HG02642 (cell line): ENCODE measurements at regions not wholly inside any gene's neighbourhood (a gene's known extent, or its start where the extent isn't known, plus 50 kb on each side); places are given as distances from the start of the nearest gene placed in this dataset.

Source experiments
- ATAC-seq: cut with Tn5 transposase; IDR thresholded peaks from one replicate; pipeline ENCODE4 v1.9.1; 2021; ENCODE audit warnings: mild to moderate bottlenecking; ENCODE audit not compliant: unreplicated experiment, poor library complexity

DNA sequence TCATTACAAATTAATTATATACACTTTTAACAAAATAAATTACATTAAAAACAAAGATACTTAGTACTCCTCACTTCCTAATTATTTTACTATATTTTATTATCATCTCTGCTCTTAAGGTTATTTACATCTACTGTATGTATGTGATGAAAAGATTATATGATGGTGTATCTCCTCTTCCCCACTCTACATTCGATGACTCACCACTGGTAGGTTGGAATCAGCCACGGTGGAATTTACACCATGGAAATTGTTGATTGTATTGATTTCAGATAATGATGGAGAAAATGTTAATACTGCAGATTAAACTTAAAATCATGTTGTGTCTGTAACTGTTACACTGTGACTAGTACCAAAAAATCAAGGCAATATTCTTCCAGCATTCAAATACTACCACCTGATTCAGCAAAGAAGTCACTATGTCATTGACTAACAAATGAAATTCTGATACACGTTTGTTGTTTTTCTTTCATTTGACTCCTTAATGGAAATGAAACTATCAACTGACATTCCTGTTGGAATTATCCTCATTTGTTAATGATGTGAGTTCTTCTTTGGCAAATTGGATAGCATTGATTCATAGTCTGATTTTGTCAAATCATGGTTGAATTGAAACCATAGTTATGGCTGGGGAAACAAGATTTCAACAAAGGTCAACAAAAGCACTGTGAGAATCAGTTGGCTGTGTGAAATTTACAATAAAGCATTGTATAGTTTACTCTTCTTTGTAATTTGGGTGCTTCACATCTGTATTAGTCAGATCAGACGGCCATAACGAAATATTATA, 69.0 kb upstream of the NLK start:
- no peak for ATAC-seq

DNA sequence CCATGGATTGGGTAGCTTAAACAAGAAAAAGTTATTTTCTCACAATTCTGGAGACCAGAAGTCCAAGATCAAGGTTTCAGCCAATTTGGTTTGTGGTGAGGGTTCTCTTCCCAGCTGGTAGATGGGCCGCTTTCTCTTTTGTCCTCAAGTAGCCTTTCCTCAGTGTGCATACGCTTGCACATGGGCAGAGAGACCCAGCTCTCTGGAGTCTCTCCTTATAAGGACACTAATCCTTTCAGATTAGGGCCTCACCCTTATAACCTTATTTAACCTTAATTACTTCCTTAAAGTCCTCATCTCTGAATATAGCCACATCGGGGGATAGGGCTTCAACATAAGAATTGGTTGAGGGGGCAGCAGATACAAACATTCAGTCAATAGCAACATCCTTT, 68.4 kb upstream of the NLK start:
- no peak for ATAC-seq

DNA sequence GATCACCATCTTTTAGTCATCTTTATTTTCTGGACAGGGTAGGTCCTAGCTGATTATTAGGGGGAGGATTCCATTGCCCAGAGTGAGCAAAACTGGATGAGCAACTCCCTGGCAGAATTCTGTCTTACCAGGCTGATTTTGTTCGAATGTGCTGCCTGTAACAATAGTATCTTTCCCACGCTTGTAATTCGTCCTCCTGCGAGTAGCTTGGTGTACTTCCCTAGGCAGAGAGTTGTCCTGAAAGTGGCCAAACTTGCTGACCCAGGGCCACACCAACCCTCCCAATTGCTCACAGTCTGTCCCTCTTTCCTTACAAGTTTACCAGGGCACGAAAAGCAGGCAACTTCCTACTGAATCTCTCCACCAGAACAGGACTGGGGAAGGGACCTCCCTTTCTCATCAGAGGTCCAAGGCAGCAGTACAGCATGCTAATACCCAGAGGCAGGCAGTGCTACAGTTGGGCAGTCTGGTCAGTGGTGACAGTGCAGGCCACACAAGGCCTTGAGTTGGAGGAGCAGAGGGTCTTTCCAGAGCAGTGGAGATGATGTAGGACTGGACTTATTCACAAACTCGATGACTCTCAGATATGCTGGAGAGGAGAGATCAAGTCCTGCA, 67.8 kb upstream of the NLK start:
- no peak for ATAC-seq

DNA sequence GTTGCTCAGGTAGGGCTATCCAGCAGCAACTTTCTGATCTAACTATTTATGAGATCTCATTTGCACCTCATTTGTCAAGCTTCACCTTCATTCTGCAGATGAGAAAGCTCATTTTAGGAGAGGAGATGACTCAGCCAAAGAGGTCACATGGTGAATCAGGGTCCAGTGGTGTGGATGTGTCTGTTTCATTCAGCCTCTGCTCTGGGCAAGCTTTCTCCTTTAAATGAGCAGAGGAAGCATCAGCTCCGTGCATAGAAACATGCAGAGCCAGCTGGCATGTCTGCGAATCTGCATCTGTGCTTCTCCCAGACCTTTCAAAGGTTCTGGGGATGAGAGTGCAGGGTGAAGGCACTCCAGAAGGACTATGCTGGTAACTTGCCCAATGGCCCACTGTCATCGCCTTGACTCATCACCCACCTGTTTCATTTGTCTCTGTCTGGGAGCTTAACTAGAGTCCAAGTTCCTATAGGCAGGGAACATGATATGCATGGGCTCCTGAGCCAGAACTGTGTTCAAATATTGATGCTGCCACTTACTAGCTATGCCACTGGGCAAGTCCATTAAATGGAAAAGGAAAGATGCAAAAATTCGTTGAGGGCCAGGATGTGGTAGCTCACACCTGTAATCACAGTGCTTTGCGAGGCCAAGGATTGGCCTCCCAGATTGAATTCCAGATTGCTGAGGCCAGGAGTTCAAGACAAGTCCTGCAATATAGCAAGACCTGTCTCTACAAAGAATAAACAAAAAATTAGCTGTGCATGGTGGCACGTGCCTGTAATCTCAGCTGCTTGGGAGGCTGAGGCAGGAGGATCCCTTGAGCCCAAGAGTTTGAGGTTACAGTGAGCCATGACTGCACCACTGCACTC, 67.1 kb upstream of the NLK start:
- no peak for ATAC-seq

DNA sequence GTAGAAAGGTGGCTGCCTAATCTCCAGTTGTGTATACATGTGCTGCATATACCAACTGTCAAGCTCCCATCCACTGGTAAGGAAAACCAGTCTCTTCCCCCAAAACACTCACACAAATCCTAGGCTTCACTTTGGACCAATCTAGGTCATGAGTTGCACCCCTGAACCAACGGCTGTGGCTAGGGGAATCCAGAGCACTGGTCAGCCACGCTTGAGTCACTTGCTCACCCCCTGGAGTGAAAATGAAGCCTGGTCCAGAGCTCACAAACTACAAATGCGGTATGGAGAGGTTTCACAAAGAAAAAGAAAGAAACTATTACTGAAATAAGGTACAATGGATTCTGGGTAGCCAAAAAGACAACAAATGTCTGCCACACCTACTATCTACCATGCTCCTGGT, 66.1 kb upstream of the NLK start:
- no peak for ATAC-seq

DNA sequence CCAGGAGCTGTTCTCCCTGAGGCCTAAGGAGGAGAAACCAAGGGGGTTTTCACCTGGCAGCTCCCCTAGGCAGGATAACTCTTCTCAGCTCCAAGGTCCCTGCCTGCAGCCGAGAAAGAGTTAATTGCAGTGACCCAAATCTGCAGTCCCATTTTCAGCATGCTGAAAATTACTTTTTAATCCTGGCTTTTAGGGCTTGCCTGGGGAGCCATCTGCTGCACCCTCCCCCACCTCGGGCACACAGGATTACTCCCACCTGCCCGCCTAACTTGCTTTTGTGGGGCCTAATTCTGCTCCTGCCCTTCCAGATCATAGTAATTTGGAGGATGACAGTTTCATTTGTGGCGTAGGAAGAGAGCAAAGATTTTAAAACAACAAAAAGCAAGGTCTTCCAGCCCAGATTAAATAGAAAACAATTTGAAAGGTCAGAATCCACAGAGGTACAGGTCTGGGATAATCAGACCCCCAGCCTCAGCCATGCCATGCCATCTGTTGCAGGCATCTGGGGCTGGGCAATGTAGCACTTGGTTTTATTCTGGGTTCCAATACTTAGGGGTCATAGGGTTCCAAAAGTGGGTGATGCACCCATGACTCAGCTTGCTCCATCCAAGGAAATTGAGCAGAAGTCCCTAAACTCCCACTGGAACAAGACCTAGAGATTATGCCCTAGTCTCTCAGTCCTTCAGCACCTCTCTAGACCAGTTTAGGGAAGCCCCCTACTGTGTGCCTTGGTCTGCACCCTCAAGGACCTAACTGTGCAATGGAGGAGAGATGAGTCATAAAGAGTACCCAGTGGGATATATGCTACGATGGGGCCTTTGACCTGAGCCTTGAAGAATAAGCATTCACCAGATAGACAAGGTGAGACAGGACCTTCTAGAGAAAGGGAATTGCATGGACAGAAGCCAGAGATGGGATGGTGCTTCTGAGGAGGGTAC, 64.5 kb upstream of the NLK start:
- no peak for ATAC-seq

DNA sequence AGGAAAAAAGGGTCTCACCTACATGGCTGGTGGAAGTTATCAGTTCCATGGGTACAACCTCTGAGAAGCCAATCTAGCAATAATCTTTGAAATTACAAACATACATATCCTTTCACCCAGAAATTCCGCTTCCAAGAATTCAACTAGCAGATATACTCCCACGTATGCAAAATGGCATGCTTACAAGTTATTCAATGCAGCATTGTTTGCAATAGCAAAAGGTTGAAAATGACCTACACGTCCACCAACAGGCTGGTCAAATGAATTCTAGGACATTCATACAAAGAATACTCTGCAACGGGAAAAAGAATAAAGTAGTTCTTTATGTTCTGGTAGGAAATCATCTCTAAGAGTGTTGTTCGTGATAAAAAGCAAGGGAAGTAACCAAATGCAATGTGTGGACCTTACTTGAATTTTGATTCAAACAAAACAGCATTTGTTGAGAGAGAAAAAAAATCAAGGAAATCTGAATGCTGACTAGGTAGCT, 63.7 kb upstream of the NLK start:
- ATAC-seq: no peak

DNA sequence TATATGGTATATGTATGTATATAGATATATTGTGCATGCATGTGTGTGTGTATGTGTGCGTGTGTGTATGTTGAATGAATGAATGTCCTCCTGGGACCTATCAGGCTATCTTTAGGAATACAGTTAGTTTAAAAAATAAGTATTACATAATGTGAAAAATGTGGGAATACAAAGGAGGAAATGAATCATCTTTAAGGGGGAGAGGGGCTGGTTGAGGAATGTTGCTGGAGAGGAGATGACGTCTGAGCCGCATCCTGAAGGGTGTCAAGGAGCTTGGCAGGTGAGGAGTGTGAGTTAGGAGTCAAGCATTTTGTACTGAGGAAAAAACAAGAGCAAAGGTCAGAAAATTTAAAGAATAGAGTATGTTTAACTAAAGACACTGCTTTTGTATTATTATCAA, 62.4 kb upstream of the NLK start:
- ATAC-seq: no peak

DNA sequence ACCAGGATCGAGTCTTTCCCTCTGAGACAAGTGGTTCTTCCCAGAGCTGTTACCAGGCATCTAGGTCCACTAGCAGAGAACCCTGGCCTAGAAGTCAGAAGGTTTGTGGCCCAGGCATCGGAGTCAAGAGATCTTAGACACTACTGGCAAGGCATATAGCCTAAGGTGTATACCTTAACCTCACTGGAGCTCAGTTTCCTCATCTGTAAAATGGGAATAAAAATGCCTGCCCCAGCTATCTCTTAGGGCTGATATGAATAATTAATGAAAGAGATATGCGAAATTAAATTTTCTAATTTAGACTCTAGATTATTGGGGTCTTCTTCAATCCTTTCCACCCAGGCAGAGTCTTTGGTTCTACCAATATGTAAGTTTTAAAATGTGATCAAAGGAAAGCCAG, 60.5 kb upstream of the NLK start:
- ATAC-seq: no peak

DNA sequence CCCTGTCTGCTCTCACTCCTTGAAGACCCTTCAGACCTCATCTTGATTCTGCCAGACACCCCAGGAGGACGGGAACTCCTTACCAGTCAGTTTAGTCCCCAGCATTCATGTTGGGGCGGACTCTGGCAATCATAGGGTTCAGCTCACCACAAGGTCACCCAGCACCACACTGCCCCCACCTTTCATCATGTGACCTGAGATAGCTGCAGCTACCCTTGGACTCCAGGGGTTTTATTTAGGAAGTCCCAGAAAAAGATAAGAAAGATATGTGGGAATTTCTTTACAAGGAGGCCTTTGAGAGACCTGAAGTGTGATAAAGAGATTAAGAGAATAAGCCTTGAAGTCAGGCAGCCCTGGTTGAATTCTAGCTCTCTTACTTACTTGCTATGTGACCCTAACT, 59.8 kb upstream of the NLK start:
- ATAC-seq: no peak

DNA sequence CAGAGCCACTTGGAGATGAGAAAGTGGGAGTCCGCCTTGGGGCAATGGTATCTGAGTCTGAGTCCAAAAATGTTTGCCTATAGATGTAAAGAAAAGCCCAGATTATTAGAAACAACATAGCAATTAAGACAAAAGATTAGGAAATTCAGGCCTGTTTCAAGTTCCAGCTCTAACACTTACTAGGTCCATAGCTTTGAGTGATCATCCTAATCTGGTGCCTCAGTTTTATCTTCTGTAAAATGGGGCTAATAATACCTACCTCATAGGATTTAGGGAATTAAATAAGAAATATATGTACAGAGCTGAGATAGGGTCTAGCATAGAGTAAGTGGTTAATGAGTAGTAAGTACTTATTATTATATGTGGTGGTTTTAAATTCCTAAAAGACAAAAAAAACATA, 58.6 kb upstream of the NLK start:
- no peak for ATAC-seq

DNA sequence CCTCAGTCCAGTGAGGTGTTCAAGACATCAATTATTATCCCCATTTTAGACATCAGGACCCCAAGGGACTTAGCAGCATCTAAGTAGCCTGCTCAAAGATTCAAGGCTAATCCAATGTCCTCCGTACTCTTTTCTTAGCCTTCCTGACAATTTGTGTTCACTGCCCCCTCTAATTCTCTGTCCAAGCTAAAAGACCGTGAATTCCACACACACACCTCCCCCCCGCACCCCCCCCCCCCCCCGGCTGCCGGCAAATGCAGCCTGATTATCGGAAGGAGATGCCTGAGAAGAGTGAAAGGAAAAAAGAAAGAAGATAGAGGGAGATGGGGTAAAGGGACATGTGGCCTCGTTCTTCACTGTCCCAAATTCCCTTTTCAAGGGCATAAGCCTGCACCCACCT, 58.1 kb upstream of the NLK start:
- ATAC-seq: no peak

DNA sequence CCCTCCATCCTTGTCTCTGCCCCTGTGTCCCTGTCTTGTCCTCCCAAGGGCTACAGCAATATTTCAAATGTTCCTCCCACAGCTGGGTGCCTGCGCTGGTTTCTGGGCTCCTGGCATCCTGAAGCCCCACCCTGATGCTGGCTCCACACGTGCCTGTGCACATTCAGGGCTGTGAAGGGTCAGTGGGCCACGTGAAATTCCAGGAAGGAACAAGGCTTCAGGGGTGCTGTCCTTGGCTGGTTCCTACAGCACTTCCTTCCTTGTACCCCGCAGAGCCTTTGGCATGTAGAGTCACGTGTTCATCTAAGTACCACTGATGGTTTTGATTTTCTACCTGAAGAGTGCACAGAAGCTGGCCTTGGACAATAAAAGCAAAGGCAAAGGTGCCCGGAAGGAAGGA, 57.7 kb upstream of the NLK start:
- ATAC-seq: no peak

DNA sequence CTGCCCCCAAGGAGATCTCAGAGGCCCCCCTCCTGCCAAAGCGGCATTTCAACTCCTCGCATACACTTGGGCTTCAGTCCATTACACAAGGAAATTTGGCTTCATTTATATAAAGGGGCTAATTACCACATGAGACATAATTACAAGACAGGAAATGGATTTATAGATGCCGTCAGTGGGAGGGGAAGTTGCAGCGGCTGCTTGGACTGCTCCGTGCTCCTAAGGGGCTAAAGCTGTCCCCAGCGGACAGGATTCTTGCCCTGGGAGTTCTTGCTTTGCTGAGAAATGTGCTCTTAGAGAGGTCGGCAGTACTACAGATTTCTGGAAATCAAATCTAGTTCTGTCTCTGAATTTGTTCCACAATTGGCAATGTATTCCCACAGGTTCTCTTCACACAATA, 57.2 kb upstream of the NLK start:
- no peak for ATAC-seq

DNA sequence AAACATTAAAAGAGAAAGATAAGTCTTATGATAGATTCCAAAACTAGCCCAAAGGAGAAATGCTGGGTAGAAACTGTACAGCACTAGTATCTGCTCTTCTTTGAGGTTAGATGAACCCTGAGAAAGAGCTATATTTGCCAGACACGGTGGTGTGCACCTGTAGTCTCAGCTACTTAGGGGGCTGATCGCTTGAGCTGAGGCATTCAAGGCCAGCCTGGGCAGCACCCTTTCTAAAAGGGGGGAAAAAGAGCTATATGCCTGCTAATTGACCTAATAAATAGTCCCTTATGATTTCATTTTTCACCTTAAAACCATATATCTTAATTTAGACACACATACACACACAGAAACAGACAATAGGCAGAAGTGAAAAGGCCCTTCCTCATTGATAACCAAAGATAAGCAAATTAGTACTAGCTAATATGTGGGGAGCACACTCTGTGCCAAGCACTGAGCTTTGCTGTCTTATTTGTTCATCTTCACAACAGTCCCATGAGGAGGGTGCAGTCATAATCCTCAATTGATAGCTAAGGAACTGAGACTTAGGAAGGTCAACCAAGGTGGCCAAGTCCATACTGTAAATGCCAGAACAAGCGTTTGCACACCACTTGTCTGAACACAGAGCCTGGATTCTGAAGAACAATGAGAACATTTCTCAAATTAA, 56.6 kb upstream of the NLK start:
- no peak for ATAC-seq

DNA sequence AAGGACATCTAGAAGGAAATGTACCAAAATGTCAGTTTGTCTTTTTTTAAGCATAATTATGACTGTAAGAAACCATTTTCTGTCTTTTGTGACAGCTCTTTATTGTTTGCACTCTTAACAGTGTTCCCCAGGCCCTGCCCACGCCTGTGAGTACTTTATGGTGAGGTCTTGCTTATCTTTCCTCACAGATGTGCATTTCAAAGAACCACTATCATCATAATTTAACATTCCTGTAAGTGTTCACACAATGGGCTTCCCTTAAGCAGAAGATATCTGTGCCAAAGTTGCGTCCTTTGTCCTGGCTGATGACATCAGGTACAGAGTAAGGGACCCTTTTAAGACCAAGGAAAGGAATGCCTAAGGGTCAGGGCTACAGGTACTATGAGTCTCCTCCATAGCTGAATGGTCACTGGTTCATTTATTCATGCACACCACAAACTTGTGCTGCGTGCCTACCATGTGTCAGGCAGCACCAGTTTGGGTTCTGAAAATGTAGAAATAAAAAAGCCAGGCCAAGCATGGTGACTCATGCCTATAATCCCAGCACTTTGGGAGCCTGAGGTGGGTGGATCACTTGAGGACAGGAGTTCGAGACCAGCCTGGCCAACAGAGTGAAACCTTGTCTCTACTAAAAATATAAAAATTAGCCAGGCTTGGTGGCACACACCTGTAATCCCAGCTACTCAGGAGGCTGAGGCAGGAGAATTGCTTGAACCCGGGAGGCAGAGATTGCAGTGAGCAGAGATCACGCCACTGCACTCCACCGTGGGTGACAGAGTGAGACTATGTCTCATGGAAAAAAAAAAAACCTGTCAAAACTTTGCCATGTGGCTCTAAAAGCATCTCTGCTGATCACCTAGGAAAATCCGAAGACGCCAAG, 55.4 kb upstream of the NLK start:
- no peak for ATAC-seq

DNA sequence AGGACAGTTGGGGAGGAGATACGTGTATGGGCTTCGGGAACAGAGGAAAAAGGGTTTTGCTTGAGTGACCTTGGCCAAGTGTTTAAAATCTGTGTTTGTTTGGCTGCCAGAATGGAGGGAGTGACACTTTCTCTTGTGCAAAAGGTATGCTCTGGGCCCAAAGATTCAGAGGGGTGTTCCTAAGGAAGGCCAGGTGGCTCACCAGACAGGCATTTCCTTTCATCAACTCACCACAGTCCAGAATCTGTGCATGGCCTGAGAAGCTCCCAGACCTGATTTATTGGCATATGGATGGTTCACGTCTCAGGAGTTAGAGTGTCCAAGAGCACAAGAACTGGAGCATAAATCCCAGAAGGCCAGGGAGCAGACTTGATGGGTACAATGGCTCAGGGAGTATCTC, 53.4 kb upstream of the NLK start:
- ATAC-seq: no peak

DNA sequence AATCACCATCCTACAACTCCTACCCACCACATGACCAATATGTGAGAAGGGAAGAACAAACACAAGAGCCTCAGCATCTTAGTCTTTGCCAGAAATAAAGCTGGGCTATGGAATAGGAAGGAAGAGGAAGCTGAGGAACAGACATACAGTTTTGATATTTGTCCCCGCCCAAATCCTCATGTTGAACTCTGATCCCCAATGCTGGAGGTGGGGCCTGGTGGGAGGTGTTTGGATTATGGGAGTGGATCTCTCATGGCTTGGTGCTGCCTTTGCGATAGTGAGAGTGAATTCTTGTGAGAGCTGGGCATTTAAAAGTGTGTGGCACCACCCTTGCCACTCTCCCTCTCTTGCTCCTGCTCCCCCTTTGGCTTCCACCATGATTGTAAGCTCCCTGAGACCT, 52.4 kb upstream of the NLK start:
- ATAC-seq: no peak

DNA sequence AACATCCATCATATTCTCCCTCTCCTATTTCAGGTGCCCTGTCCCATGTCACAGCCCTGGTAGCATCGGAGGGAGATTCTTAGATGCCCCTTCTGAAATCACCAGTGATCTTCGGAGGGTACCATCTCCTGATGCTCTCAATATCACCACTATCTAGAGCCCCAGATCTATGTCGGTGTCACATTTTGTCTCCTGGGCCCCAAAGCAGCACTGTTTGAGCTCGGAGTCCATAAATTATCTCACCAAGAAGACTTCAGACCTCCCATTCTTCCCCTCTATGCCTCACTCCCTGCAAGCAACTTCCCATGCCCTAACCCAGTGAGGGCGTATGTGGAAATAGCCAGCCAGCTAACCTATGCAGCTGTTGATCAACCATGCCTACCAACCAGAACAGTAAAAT, 51.5 kb upstream of the NLK start:
- no peak for ATAC-seq
